Hepatocyte (in vitro differentiated cells): ENCODE measurements at regions not wholly inside any gene's neighbourhood (a gene's known extent, or its start where the extent isn't known, plus 50 kb on each side); places are given as distances from the start of the nearest gene placed in this dataset.
"Not testable (repeated sequence)": the region's sequence is repeated elsewhere in the genome, so short reads cannot be mapped to it uniquely, and the experiment has no call there.

ENCODE experiments used
- DNase-seq: peaks from one replicate; pipeline ENCODE4 v3.0.0-alpha.2; 2016; ENCODE audit warnings: low spot score
- H2AFZ ChIP-seq: fragments of 200-600 bp; sonication (generic); 2 replicates; pipeline ENCODE4 v1.6.0; 2016; ENCODE audit warnings: antibody characterized with exemption, mild to moderate bottlenecking
- H3K27ac ChIP-seq: fragments of 200-600 bp; sonication (generic); 2 replicates; pipeline ENCODE4 v1.5.1; 2016; ENCODE audit warnings: mild to moderate bottlenecking
- H3K27me3 ChIP-seq: fragments of 200-600 bp; sonication (generic); 2 replicates; pipeline ENCODE4 v1.6.1; 2016
- H3K36me3 ChIP-seq: fragments of 200-600 bp; sonication (generic); replicated peaks from 2 replicates; pipeline ENCODE4 v1.5.1; 2016; ENCODE audit warnings: low read depth; ENCODE audit not compliant: insufficient read depth
- H3K4me1 ChIP-seq: fragments of 200-600 bp; sonication (generic); 2 replicates; pipeline ENCODE4 v1.5.1; 2016; ENCODE audit warnings: mild to moderate bottlenecking, moderate library complexity; ENCODE audit not compliant: insufficient read depth
- H3K4me2 ChIP-seq: fragments of 200-600 bp; sonication (generic); 2 replicates; pipeline ENCODE4 v1.6.0; 2016
- H3K4me3 ChIP-seq: fragments of 200-600 bp; sonication (generic); 2 replicates; pipeline ENCODE4 v1.5.1; 2016; ENCODE audit warnings: mild to moderate bottlenecking
- H3K79me2 ChIP-seq: fragments of 200-600 bp; sonication (generic); 2 replicates; pipeline ENCODE4 v1.6.0; 2017; ENCODE audit warnings: mild to moderate bottlenecking
- H3K9me2 ChIP-seq: fragments of 200-600 bp; sonication (generic); replicated peaks from 2 replicates; pipeline ENCODE4 v1.6.0; 2017; ENCODE audit warnings: mild to moderate bottlenecking; ENCODE audit not compliant: insufficient read depth
- H3K9me3 ChIP-seq: fragments of 200-600 bp; sonication (generic); 2 replicates; pipeline ENCODE4 v1.5.1; 2016; ENCODE audit warnings: low read depth, mild to moderate bottlenecking
- H4K20me1 ChIP-seq: fragments of 200-600 bp; sonication (generic); 2 replicates; pipeline ENCODE4 v1.6.0; 2016; ENCODE audit warnings: mild to moderate bottlenecking; ENCODE audit not compliant: insufficient read depth, poor library complexity, severe bottlenecking
- EZH2 ChIP-seq: fragments of 200-600 bp; sonication (generic); IDR thresholded peaks from 2 replicates; pipeline ENCODE4 v1.6.1; 2016; ENCODE audit warnings: antibody characterized with exemption, mild to moderate bottlenecking, borderline replicate concordance
- EZH2phosphoT487 ChIP-seq: fragments of 200-600 bp; sonication (generic); IDR thresholded peaks from one replicate; pipeline ENCODE4 v1.6.1; 2018; ENCODE audit warnings: antibody characterized with exemption, mild to moderate bottlenecking, low read depth, moderate library complexity; ENCODE audit not compliant: unreplicated experiment, severe bottlenecking
- WGBS: methylation state at CpG from one replicate; pipeline ENCODE4 v1.1.6; 2016; ENCODE audit warnings: low lambda C conversion rate; ENCODE audit errors: missing lambda C conversion rate; 5-methylcytosine and 5-hydroxymethylcytosine counted together
- TF ChIP-seq, protein P1 (sequence below): fragments of 200-600 bp; sonication (generic); IDR thresholded peaks from 2 replicates; pipeline ENCODE4 v1.5.1; 2016; ENCODE audit warnings: antibody characterized with exemption, mild to moderate bottlenecking; ENCODE audit not compliant: poor library complexity

DNA sequence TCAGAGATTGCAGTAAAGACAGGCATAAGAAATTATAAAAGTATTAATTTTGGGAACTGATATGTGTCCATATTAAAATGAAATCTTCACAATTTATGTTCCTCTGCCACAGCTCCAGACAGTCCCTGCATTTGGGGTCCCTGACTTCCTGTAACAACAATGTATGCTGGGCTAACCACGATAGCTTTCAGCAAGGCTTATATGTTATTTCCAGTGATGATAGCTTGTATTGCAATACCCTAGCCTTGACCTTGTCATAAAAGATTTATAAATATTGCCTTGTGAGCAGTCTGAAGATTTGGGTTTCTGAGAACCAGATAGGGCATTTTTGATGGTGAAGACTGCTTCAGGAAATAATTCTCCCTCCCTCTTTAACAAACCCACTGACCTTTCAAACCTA lies 129.5 kb downstream of the PCDH10 start:
- WGBS: 88% methylated on average over 1 of the region's 1 CpG
- TF ChIP-seq, protein P1, sequence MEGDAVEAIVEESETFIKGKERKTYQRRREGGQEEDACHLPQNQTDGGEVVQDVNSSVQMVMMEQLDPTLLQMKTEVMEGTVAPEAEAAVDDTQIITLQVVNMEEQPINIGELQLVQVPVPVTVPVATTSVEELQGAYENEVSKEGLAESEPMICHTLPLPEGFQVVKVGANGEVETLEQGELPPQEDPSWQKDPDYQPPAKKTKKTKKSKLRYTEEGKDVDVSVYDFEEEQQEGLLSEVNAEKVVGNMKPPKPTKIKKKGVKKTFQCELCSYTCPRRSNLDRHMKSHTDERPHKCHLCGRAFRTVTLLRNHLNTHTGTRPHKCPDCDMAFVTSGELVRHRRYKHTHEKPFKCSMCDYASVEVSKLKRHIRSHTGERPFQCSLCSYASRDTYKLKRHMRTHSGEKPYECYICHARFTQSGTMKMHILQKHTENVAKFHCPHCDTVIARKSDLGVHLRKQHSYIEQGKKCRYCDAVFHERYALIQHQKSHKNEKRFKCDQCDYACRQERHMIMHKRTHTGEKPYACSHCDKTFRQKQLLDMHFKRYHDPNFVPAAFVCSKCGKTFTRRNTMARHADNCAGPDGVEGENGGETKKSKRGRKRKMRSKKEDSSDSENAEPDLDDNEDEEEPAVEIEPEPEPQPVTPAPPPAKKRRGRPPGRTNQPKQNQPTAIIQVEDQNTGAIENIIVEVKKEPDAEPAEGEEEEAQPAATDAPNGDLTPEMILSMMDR: no peak
- TF ChIP-seq EZH2phosphoT487: no peak
- TF ChIP-seq EZH2: no peak

DNA sequence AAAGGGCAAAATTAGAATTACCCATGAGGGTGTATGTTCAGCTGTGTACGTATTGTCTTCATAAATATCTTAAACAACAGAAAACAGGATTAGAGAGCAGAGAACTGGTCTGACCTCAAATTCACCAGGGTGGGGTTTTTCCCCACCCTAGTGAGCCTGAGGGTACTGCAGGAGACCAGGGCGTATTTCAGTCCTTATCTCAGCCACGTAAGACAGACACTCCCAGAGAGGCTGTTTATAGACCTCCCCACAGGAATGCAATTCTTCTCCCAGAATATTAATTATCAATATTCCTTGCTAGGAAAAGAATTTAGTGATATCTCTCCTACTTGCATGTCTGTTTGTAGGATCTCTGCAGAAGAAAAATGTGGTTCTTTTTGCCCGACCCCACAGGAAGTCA lies 128.8 kb downstream of the PCDH10 start:
- H3K9me3 ChIP-seq, H3K27me3 ChIP-seq, H3K4me1 ChIP-seq, H4K20me1 ChIP-seq, H3K4me3 ChIP-seq, H3K27ac ChIP-seq, H2AFZ ChIP-seq, H3K79me2 ChIP-seq, H3K4me2 ChIP-seq, H3K36me3 ChIP-seq, DNase-seq, H3K9me2 ChIP-seq: not testable (repeated sequence)
- 77% methylated on average over 4 of the region's 4 CpGs for WGBS

More for the DNA sequence above, 129.5 kb downstream of the PCDH10 start:
- H3K4me2 ChIP-seq: no peak overlapping the region
- no peaks in the 10 kb centered on the region for H3K79me2 ChIP-seq
- H3K9me2 ChIP-seq: no peaks in the 10 kb centered on the region
- no peaks in the 10 kb centered on the region for H4K20me1 ChIP-seq
- H3K27me3 ChIP-seq: no peaks in the 10 kb centered on the region
- DNase-seq: no peak
- H3K27ac ChIP-seq: no peak overlapping the region
- no peaks in the 10 kb centered on the region for H3K36me3 ChIP-seq
- H3K4me1 ChIP-seq: no peaks in the 10 kb centered on the region
- H3K4me3 ChIP-seq: no peak overlapping the region
- no peaks in the 10 kb centered on the region for H3K9me3 ChIP-seq
- no peak overlapping the region for H2AFZ ChIP-seq

DNA sequence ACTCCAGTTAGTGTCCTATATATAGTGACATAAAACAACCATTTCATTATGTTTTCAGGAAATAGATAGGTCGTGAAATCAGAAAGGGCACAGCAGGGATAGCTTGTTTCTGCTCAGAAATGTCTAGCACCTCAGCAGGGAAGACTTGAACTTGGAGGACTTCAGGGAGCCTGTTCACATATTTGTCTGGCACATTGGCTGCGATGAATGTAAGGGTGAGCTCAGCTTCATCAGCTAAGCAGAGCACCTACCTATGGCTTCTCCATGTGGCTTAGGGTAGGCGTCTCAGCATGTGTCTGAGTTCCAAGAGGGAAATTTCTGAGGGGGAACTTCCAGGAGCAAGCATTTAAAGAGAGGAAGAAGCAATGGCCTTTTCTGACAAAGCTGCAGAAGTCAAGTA lies 126.2 kb downstream of the PCDH10 start:
- Histone ChIP-seq H3K79me2 (no peaks in the 10 kb centered on the region), H3K4me3 (no peak overlapping the region), H3K4me1 (peaks cover 3% of the 10 kb centered on the region), H2AFZ (no peak overlapping the region), H3K27ac (no peak overlapping the region), H3K4me2 (no peak overlapping the region), H3K27me3 (no peaks in the 10 kb centered on the region), H3K9me2 (no peaks in the 10 kb centered on the region), H3K9me3 (no peaks in the 10 kb centered on the region), H3K36me3 (no peaks in the 10 kb centered on the region), H4K20me1 (no peaks in the 10 kb centered on the region)
- no peak for DNase-seq
- TF ChIP-seq, protein P1: no peak
- TF ChIP-seq EZH2: no peak
- no peak for TF ChIP-seq EZH2phosphoT487
- WGBS: 87% methylated on average over 3 of the region's 3 CpGs

DNA sequence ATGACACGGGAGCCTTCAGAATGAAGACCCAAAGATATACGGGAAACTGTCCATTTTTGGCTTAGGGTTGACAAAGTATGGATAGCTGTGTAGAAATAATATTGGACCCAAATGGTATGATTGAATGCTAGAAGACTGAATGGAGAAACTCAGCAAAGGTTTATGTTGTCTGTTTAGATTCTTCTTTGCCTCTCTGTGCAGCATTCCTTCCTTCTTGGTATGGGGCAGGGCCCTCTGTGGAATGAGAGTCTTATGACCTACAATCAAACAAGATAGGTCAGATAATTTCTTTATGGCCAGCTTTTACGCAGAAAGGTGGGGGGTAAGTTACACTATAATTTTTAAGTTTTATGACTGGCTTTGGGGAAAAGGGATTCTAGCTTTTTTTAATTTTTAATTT lies 124.3 kb downstream of the PCDH10 start:
- TF ChIP-seq EZH2phosphoT487: no peak
- TF ChIP-seq, protein P1: no peak
- no peak for TF ChIP-seq EZH2
- 82% methylated on average over 3 of the region's 3 CpGs for WGBS
- no peak overlapping the region for H3K4me3 ChIP-seq
- no peaks in the 10 kb centered on the region for H3K36me3 ChIP-seq
- no peaks in the 10 kb centered on the region for H3K27me3 ChIP-seq
- peak overlapping the region; percentile 28 for H2AFZ ChIP-seq
- peaks cover 3% of the 10 kb centered on the region for H3K4me1 ChIP-seq
- H3K9me3 ChIP-seq: no peaks in the 10 kb centered on the region
- no peaks in the 10 kb centered on the region for H3K9me2 ChIP-seq
- no peaks in the 10 kb centered on the region for H4K20me1 ChIP-seq
- H3K27ac ChIP-seq: no peak overlapping the region
- H3K4me2 ChIP-seq: no peak overlapping the region
- H3K79me2 ChIP-seq: no peaks in the 10 kb centered on the region
- DNase-seq: no peak
